ENCODE measurements at regions not wholly inside any gene's neighbourhood (a gene's known extent, or its start where the extent isn't known, plus 50 kb on each side); places are given as distances from the start of the nearest gene placed in this dataset.

- TF ChIP-seq CTCF (IDR thresholded peaks at IDR 0.05; ENCODE audit: poor library complexity, severe bottlenecking) (no peak), TAF1 (IDR thresholded peaks at IDR 0.05; ENCODE audit: low read depth) (no peak), EZH2 (IDR thresholded peaks at IDR 0.05; ENCODE audit: borderline replicate concordance, insufficient read depth, low read length, poor library complexity, severe bottlenecking) (no peak), POLR2AphosphoS5 (IDR thresholded peaks at IDR 0.05) (no peak), SMC3 (conservative IDR thresholded peaks at IDR 0.05; ENCODE audit: poor library complexity) (no peak), EP300 (conservative IDR thresholded peaks at IDR 0.05; ENCODE audit: poor library complexity, severe bottlenecking) (no peak), RAD21 (conservative IDR thresholded peaks at IDR 0.05) (no peak), MXI1 (conservative IDR thresholded peaks at IDR 0.05; ENCODE audit: poor library complexity, severe bottlenecking) (no peak)
- TF ChIP-seq, protein P1, sequence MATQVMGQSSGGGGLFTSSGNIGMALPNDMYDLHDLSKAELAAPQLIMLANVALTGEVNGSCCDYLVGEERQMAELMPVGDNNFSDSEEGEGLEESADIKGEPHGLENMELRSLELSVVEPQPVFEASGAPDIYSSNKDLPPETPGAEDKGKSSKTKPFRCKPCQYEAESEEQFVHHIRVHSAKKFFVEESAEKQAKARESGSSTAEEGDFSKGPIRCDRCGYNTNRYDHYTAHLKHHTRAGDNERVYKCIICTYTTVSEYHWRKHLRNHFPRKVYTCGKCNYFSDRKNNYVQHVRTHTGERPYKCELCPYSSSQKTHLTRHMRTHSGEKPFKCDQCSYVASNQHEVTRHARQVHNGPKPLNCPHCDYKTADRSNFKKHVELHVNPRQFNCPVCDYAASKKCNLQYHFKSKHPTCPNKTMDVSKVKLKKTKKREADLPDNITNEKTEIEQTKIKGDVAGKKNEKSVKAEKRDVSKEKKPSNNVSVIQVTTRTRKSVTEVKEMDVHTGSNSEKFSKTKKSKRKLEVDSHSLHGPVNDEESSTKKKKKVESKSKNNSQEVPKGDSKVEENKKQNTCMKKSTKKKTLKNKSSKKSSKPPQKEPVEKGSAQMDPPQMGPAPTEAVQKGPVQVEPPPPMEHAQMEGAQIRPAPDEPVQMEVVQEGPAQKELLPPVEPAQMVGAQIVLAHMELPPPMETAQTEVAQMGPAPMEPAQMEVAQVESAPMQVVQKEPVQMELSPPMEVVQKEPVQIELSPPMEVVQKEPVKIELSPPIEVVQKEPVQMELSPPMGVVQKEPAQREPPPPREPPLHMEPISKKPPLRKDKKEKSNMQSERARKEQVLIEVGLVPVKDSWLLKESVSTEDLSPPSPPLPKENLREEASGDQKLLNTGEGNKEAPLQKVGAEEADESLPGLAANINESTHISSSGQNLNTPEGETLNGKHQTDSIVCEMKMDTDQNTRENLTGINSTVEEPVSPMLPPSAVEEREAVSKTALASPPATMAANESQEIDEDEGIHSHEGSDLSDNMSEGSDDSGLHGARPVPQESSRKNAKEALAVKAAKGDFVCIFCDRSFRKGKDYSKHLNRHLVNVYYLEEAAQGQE (IDR thresholded peaks at IDR 0.05; ENCODE audit: borderline replicate concordance): no peak
Observed at GRCh38 chr1:199009447-199009846, 370.6 kb downstream of the PTPRC start.

All from neural cell (in vitro differentiated cells).